Stimulated activated CD4-positive, alpha-beta T cell treated with anti-CD3 and anti-CD28 coated beads, Interleukin-15, amount 100 ng/mL, for 24 hours (primary cell): ENCODE measurements at regions not wholly inside any gene's neighbourhood (a gene's known extent, or its start where the extent isn't known, plus 50 kb on each side); places are given as distances from the start of the nearest gene placed in this dataset.
"Not testable (repeated sequence)": the region's sequence is repeated elsewhere in the genome, so short reads cannot be mapped to it uniquely, and the experiment has no call there.

Experiments used
- DNase-seq: peaks from one replicate; pipeline ENCODE4 v3.0.0-alpha.2; 2020

GRCh38 chr21:25215698-25216384 lies 391.4 kb downstream of the MRPL39 start:
- DNase-seq: no peak

- no peak for DNase-seq
These were observed 392.6 kb downstream of the MRPL39 start for GRCh38 chr21:25214676-25215075.

- DNase-seq: no peak
These were observed 407.3 kb downstream of the MRPL39 start for GRCh38 chr21:25199944-25200343.

GRCh38 chr21:25191141-25191540 lies 416.1 kb downstream of the MRPL39 start:
- DNase-seq: no peak

GRCh38 chr21:25189497-25189896 lies 417.8 kb downstream of the MRPL39 start:
- DNase-seq: no peak

- DNase-seq: peak; percentile 5
These were observed 418.6 kb downstream of the MRPL39 start for GRCh38 chr21:25188677-25189079.

- no peak for DNase-seq
These were observed 421.0 kb downstream of the MRPL39 start for GRCh38 chr21:25186273-25186672.

- DNase-seq: no peak
These were observed 423.7 kb downstream of the MRPL39 start for GRCh38 chr21:25183577-25183976.

GRCh38 chr21:25181690-25182089 lies 425.6 kb downstream of the MRPL39 start:
- not testable (repeated sequence) for DNase-seq

- DNase-seq: no peak
These were observed 428.2 kb downstream of the MRPL39 start for GRCh38 chr21:25179116-25179515.

- no peak for DNase-seq
These were observed 430.5 kb downstream of the MRPL39 start for GRCh38 chr21:25176637-25177412.

- no peak for DNase-seq
These were observed 431.3 kb downstream of the MRPL39 start for GRCh38 chr21:25175938-25176337.

GRCh38 chr21:25171438-25171837 lies 435.8 kb downstream of the MRPL39 start:
- DNase-seq: no peak

GRCh38 chr21:25170681-25171080 lies 436.6 kb downstream of the MRPL39 start:
- DNase-seq: no peak

GRCh38 chr21:25169370-25169769 lies 437.9 kb downstream of the MRPL39 start:
- DNase-seq: no peak

GRCh38 chr21:25166904-25167303 lies 440.4 kb downstream of the MRPL39 start:
- DNase-seq: not testable (repeated sequence)

GRCh38 chr21:25161571-25161970 lies 445.7 kb downstream of the MRPL39 start:
- DNase-seq: no peak

GRCh38 chr21:25155020-25155419 lies 452.3 kb downstream of the MRPL39 start:
- not testable (repeated sequence) for DNase-seq

GRCh38 chr21:25149022-25149421 lies 458.3 kb downstream of the MRPL39 start:
- no peak for DNase-seq

GRCh38 chr21:25139414-25139813 lies 467.9 kb downstream of the MRPL39 start:
- no peak for DNase-seq

GRCh38 chr21:25133939-25134338 lies 473.3 kb downstream of the MRPL39 start:
- no peak for DNase-seq

GRCh38 chr21:25127811-25128210 lies 479.5 kb downstream of the MRPL39 start:
- DNase-seq: no peak

GRCh38 chr21:25127007-25127406 lies 480.3 kb downstream of the MRPL39 start:
- DNase-seq: no peak

- DNase-seq: no peak
These were observed 480.7 kb downstream of the MRPL39 start for GRCh38 chr21:25126564-25126963.
